ENCODE measurements at regions not wholly inside any gene's neighbourhood (a gene's known extent, or its start where the extent isn't known, plus 50 kb on each side); places are given as distances from the start of the nearest gene placed in this dataset.

DNA sequence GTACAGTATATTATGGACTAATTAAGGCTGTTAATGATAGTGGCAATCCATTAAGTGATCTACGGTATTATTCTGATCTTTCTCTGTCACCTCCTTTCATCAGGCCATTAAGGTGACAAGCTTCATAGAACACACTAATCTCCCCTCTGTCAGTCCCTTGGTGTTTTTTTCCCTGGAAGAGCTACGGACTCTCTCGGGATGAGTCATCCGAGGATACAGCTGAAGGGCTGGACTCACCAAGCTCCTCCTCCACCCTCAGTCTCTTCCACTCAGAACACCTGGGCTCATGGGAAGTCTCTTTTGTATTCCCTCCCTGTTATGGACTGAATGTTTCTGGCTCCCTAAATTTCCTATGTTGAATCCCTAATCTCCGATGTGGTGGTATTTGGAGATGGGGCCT, 69.8 kb upstream of the PLXNA4 start:
- TF ChIP-seq EZH2 (IDR thresholded peaks at IDR 0.05; ENCODE audit: low read depth): no peak
- TF ChIP-seq, protein P1, sequence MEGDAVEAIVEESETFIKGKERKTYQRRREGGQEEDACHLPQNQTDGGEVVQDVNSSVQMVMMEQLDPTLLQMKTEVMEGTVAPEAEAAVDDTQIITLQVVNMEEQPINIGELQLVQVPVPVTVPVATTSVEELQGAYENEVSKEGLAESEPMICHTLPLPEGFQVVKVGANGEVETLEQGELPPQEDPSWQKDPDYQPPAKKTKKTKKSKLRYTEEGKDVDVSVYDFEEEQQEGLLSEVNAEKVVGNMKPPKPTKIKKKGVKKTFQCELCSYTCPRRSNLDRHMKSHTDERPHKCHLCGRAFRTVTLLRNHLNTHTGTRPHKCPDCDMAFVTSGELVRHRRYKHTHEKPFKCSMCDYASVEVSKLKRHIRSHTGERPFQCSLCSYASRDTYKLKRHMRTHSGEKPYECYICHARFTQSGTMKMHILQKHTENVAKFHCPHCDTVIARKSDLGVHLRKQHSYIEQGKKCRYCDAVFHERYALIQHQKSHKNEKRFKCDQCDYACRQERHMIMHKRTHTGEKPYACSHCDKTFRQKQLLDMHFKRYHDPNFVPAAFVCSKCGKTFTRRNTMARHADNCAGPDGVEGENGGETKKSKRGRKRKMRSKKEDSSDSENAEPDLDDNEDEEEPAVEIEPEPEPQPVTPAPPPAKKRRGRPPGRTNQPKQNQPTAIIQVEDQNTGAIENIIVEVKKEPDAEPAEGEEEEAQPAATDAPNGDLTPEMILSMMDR (conservative IDR thresholded peaks at IDR 0.05): no peak
- Histone ChIP-seq H3K36me3 (ENCODE audit: low read depth) (no peaks in the 10 kb centered on the region), H3K79me2 (ENCODE audit: low read depth) (no peaks in the 10 kb centered on the region), H3K27me3 (ENCODE audit: insufficient read depth, low read depth) (peaks cover 44% of the 10 kb centered on the region), H2AFZ (no peak overlapping the region), H4K20me1 (ENCODE audit: insufficient read depth) (no peaks in the 10 kb centered on the region), H3K9me2 (ENCODE audit: insufficient read depth) (no peaks in the 10 kb centered on the region), H3K9me3 (ENCODE audit: insufficient read depth, low read depth) (peaks cover 7% of the 10 kb centered on the region; the same call in 1 of the 2 replicates), H3K4me3 (no peak overlapping the region), H3K4me1 (replicated peaks; ENCODE audit: insufficient read depth) (no peaks in the 10 kb centered on the region), H3K27ac (no peak overlapping the region), H3K4me2 (no peak overlapping the region), H3F3A (ENCODE audit: insufficient read depth, low read depth) (0 out of 2 replicates have a peak, but pooled peaks cover 7% of the 10 kb centered on the region)
- BruUV-seq (replicated peaks): no TSS peak
- no peak for DNase-seq
- CTCF ChIA-PET: no interaction called here
- intact Hi-C loops (cut with micrococcal nuclease; ENCODE audit: unreplicated experiment): no loop called here
- POLR2A ChIA-PET (ENCODE audit: unreplicated experiment): interaction anchor here (0.6 kb wide), 1 partner anchor 12 kb away, joined by 4 read pairs; no protein-coding TSS in a partner anchor

DNA sequence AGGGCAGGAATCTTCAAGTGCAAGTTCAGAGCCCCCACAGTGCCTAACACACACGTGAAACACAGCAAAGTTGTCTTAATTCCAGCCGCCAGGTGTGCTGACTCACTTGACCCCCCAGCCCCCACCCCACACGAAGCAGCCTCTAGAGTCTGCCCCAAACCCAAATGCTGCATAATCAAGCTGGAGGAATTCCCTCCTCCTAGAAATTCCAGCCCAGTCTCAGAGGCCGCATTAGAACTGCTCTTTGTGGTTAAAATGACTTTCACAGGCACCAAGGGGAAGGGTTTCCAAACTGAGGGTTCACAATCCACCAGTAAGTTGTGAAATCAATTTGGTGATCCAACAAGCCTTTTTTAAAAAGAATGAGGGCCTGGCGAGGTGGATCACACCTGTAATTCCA, 67.0 kb upstream of the PLXNA4 start:
- H3K4me1 ChIP-seq (replicated peaks; ENCODE audit: insufficient read depth): no peaks in the 10 kb centered on the region
- no peaks in the 10 kb centered on the region for H3K36me3 ChIP-seq (ENCODE audit: low read depth)
- no TSS peak for BruUV-seq (replicated peaks)
- H3K4me2 ChIP-seq: no peak overlapping the region
- H4K20me1 ChIP-seq (ENCODE audit: insufficient read depth): no peaks in the 10 kb centered on the region
- H3K79me2 ChIP-seq (ENCODE audit: low read depth): no peaks in the 10 kb centered on the region
- H3K27ac ChIP-seq: no peak overlapping the region
- DNase-seq: no peak
- no peak for TF ChIP-seq EZH2 (IDR thresholded peaks at IDR 0.05; ENCODE audit: low read depth)
- TF ChIP-seq, protein P1 (conservative IDR thresholded peaks at IDR 0.05): no peak
- peaks cover 44% of the 10 kb centered on the region for H3K27me3 ChIP-seq (ENCODE audit: insufficient read depth, low read depth)
- H3K4me3 ChIP-seq: no peak overlapping the region
- H3K9me3 ChIP-seq (ENCODE audit: insufficient read depth, low read depth): peaks cover 7% of the 10 kb centered on the region; the same call in 1 of the 2 replicates
- ChIA-PET CTCF (no interaction called here), POLR2A (ENCODE audit: unreplicated experiment) (interaction anchor here (0.6 kb wide), 1 partner anchor 510 kb away, joined by 3 read pairs; no protein-coding TSS in a partner anchor)
- intact Hi-C loops (cut with micrococcal nuclease; ENCODE audit: unreplicated experiment): no loop called here
- no peaks in the 10 kb centered on the region for H3K9me2 ChIP-seq (ENCODE audit: insufficient read depth)
- 0 out of 2 replicates have a peak, but pooled peaks cover 7% of the 10 kb centered on the region for H3F3A ChIP-seq (ENCODE audit: insufficient read depth, low read depth)
- H2AFZ ChIP-seq: no peak overlapping the region

DNA sequence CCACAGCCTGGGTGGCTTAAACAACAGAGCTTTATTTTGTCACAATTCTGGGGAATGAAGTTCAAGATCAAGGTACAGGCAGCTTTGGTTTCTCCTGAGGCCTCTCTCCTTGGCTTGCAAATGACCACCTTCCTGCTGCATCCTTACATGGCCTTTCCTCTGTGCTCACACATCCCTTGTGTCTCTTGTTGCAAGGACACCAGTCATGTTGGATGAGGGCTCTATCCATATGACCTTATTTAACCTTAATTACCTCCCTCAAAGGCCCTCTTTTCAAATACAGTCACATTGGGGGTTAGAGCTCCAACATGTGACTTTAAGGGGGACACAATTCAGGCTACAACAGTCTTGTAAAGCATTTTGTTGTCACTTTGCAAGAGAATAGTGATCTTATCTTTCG, 65.0 kb upstream of the PLXNA4 start:
- CTCF ChIA-PET: no interaction called here
- no peak for DNase-seq
- H3K4me2 ChIP-seq: no peak overlapping the region
- H2AFZ ChIP-seq: no peak overlapping the region
- H3K27me3 ChIP-seq (ENCODE audit: insufficient read depth, low read depth): peaks cover 58% of the 10 kb centered on the region
- no peak for TF ChIP-seq EZH2 (IDR thresholded peaks at IDR 0.05; ENCODE audit: low read depth)
- TF ChIP-seq, protein P1 (conservative IDR thresholded peaks at IDR 0.05): no peak
- H4K20me1 ChIP-seq (ENCODE audit: insufficient read depth): no peaks in the 10 kb centered on the region
- H3K79me2 ChIP-seq (ENCODE audit: low read depth): no peaks in the 10 kb centered on the region
- BruUV-seq (replicated peaks): no TSS peak
- H3K4me3 ChIP-seq: no peak overlapping the region
- H3K36me3 ChIP-seq (ENCODE audit: low read depth): no peaks in the 10 kb centered on the region
- intact Hi-C loops (cut with micrococcal nuclease; ENCODE audit: unreplicated experiment): no loop called here
- no peaks in the 10 kb centered on the region for H3K9me2 ChIP-seq (ENCODE audit: insufficient read depth)
- POLR2A ChIA-PET (ENCODE audit: unreplicated experiment): no interaction called here
- H3K27ac ChIP-seq: no peak overlapping the region
- no peaks in the 10 kb centered on the region for H3F3A ChIP-seq (ENCODE audit: insufficient read depth, low read depth)
- no peaks in the 10 kb centered on the region for H3K9me3 ChIP-seq (ENCODE audit: insufficient read depth, low read depth)
- H3K4me1 ChIP-seq (replicated peaks; ENCODE audit: insufficient read depth): no peaks in the 10 kb centered on the region

Data from PC-9 (cell line).